ENCODE measurements at regions not wholly inside any gene's neighbourhood (a gene's known extent, or its start where the extent isn't known, plus 50 kb on each side); places are given as distances from the start of the nearest gene placed in this dataset.

DNA sequence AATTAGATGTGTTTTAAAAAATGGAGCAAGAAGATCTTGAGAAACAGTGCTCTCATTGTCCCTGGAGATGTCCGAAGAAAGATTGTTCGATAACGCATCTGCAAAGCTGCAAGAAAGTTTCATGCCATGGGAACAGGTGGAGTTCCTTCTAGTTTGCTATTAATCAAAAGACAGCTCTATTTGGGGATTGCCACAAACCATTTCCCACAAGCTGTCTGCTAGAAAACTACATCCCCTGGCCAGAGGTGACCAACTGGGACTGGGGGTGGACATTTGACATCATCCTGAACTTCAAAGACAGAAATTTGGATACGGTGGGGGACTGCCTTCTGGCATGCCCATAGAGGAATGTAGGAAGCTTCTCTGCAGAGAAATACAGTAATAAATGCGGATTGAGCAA, 50.8 kb upstream of the OSMR start:
- Mint-ChIP-seq H3K4me1 (ENCODE audit: low read depth) (no peaks in the 10 kb centered on the region), H3K36me3 (ENCODE audit: low read depth) (no peaks in the 10 kb centered on the region), H3K4me3 (no peak overlapping the region), H3K9me3 (no peaks in the 10 kb centered on the region), H3K27me3 (peaks cover 7% of the 10 kb centered on the region), H3K27ac (no peak overlapping the region)
- intact Hi-C loops (cut with micrococcal nuclease) = no loop called here

DNA sequence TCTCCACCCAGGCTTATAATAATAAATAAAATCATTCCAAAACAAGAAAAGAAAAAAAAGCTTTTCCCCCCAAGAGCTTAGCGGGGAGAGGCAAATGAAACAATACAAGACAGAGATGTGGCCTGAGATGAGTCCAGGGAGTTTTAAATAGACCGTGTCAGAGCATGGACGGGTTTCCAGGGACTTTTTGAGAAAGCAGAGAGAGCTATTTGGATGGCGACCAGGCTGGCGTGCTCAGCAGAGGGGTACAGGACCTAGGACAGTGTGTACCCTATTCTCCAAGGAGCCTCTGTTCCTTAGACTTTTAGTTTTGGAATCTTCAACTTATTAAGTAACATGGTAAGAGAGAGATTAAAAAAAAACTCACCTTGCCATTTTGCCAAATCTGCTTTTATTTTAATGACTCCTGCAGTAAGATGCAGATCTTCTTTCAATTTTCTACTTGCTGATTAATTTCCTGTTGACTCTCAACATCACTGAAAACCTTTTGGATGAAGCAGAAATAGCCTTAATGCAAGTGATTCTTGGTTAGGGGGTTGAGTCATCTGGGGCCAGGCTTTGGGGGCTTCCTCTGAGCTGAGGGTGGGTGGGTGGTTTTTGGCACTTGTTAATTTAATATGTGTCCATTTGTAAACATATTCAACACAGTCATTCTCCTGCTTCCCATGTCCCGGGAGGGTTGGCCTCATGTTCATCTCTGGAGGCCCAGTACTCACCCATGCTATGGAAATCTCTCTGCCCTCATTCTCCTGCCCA, 49.6 kb upstream of the OSMR start:
- Mint-ChIP-seq H3K36me3 (ENCODE audit: low read depth) (no peaks in the 10 kb centered on the region), H3K4me3 (no peak overlapping the region), H3K9me3 (no peaks in the 10 kb centered on the region), H3K27ac (no peak overlapping the region), H3K4me1 (ENCODE audit: low read depth) (no peaks in the 10 kb centered on the region), H3K27me3 (peaks cover 8% of the 10 kb centered on the region)
- intact Hi-C loops (cut with micrococcal nuclease) = no loop called here

Measured in dendritic cell treated with granulocyte-macrophage colony-stimulating factor and Interleukin-4, amounts not matched to agents 40 ng/mL and 50 ng/mL, for 4 days (primary cell).